Stimulated activated CD8-positive, alpha-beta memory T cell treated with anti-CD3 and anti-CD28 coated beads, Interleukin-7, amount 100 ng/mL, for 1 hour (primary cell): ENCODE measurements at regions not wholly inside any gene's neighbourhood (a gene's known extent, or its start where the extent isn't known, plus 50 kb on each side); places are given as distances from the start of the nearest gene placed in this dataset.

Experiments used
- DNase-seq, 2 donors: peaks; one replicate each; pipeline ENCODE4 v3.0.0-alpha.2; 2020; ENCODE audit warnings: low read depth in 2 of 2

DNA sequence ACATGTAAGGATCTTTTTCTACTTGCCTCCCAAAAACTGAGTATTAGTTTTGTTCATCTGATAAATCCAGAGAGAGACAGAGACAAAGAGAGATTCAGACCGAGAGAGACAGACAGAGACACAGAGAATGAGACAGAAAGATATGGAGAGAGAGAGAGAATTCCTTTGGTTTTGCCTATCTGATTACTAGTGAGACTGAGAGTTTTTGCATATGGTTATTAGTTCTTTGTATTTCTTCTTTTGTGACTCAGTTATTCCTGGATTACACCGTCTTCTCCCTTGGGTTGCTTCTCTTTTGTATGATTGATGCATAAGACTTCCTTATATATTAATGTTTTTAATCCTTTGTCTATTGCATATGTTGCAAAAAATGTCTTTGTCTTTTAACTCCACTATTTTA is 91.2 kb upstream of the SPATA31C2 start:
- no peak for DNase-seq

GRCh38 chr9:88224938-88225337 is 86.7 kb upstream of the SPATA31C2 start:
- DNase-seq, result no peak

- DNase-seq, result no peak
These were observed 82.8 kb upstream of the SPATA31C2 start for GRCh38 chr9:88221105-88221504.

GRCh38 chr9:88220652-88221051 is 82.4 kb upstream of the SPATA31C2 start:
- DNase-seq, result no peak

GRCh38 chr9:88219601-88220000 is 81.3 kb upstream of the SPATA31C2 start:
- DNase-seq, result no peak

GRCh38 chr9:88218726-88219125 is 80.5 kb upstream of the SPATA31C2 start:
- DNase-seq, result no peak

DNA sequence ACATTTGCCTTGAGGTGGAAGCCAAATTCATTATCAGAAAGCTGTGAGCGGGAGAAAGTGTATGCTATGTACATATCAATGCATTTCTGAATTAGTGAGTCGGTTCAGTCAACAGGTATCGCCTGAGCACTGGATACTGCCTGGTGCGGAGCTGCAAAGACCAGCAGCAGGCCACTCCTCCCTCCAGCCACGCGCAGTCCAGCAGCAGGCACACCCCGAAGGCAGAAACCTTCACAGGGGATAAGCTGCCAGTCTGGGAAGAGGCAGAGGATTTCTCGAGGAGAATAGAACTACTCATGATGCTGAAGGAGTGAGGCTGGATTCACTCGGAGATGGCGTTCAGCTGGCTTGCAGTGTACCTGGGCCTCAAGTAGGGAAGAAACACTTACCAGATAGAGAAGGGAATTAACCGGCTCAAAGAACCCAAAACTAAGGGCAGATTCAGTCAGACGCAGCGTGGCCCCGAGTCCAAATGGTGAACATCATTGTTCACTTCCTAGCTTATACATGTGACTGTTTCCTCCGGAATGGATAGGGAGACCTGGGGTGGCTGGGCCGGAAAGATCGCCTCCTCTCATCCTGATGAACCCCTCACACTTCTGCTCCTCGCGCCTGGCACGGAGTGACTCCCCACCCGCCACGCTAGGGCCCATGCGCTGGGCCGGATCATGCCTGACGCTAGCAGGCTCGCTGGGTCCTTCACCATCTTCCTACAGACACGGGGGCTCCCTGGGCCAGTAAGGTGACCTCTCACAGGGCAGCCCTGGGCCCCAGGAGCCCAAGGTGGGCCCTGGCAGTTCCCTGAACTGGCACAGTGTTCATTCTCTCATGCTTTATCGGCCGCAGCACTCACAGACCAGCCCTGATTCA is 78.1 kb upstream of the SPATA31C2 start:
- DNase-seq, result no peak

- no peak for DNase-seq
These were observed 77.2 kb upstream of the SPATA31C2 start for GRCh38 chr9:88215196-88216125.

- DNase-seq, result no peak
These were observed 64.0 kb upstream of the SPATA31C2 start for GRCh38 chr9:88202321-88202720.

- no peak for DNase-seq
These were observed 60.1 kb upstream of the SPATA31C2 start for GRCh38 chr9:88198341-88198807.

DNA sequence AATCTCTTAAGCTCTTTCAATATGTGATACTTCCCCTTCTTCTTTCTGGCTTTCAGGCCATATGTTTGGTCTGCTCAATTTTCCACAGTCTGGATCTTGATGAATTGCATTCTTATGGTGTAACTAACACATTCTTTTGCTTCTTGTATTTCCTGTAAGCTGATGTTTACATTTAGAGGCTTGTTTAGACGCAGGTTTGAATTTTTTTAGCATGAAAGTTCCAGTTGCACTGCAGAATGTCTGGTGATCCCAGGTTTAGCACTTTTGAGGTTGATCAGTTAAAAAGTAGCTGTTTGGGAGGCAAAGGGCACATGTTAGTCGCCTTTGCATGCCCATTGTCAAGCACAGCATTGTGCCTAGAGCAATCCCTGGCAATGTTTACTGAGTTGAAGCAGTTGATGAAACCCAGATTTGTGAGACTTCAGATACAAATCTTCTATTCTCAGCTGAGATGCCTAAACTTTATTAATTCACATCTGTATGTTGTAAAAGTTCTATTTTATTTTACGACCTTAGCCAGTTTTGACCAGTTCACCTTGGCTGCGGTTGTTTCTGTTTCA is 59.6 kb upstream of the SPATA31C2 start:
- DNase-seq, result no peak

DNA sequence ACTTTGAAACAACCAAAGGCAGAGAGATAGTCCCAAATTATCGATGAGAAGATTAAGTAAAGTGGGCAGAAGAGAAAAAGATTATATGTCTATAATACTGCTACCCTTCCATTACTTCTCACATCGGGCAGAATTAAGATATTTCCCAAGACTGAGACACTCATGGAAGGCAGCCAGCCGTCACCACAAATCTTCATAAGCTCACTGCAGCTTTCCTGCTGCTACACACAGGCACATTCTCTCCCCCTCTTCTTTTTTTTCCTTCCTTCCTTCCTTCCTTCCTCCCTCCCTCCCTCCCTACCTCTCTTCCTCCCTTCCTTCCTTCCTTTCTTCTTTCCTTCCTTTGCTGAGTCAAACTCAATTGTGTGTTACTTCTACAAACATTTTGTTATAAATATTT is 58.7 kb upstream of the SPATA31C2 start:
- no peak for DNase-seq

DNA sequence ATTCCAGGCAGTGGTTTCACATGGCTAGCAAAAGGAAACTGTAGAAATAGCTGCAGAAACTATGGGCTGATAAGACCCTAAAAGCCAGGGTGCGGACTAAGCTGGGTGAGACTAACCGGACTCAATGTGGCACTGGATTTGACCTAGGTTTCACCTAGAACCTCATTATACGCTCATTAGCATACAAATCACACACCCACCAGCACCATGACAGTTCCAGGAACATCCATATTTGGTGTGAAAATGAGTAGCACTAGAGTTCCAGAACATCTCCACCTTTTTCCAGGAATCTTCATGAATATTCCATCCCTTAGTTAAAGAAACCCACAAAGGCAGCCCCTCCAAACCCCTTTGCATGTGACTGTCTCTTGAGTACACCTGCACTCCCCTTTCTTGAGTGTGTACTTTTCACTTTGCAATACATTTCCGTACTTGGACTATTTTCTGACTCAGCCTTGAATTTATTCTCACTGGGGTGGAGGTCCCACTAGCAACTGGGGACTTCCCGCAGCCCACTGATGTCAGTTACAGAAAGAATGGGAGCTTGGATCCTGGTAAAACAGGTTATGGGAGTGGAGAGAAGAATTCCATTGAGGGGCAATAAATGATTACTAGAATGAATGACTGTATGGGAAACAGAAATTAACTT is 58.0 kb upstream of the SPATA31C2 start:
- no peak for DNase-seq

GRCh38 chr9:88193766-88194165 is 55.5 kb upstream of the SPATA31C2 start:
- DNase-seq, result no peak

DNA sequence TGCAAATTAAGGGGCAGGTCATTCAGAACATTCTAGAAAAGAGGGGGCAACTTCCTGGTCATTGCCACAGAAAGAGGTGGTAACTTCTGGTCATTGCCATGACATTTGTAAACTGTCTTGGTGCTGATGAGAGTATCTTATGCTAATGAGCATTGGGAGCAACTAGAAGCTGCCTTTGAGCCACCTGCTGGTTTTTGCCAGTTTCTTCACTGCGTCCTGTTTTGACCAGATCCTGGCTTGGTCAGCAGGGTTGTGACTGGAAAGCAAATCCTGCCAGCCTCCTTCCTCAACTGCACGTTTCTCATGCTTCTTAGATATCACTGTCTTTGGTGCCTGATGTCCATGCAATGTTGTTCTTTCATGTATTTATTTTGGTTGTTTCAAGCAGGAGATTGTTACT is 53.2 kb upstream of the SPATA31C2 start:
- DNase-seq, result no peak

DNA sequence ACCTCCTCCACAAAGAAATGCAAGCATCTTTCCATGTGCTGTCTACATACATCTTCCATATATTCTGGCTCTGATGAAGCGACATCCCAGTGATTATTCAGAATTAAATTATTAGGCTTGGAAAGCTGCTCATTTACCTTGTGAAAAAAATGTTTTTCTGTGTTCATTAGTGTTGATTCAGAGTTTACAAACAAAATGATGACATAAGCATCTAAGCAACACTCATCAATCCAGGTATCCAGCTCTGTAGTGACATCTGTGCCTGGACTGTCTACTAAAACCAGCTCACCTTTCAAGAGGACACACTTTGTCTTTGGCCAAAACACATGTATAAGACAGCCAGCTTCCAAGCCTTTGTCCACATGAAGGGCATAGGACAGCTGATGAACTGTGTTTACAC is 51.1 kb upstream of the SPATA31C2 start:
- DNase-seq, result no peak
